ENCODE measurements at regions not wholly inside any gene's neighbourhood (a gene's known extent, or its start where the extent isn't known, plus 50 kb on each side); places are given as distances from the start of the nearest gene placed in this dataset.

DNA sequence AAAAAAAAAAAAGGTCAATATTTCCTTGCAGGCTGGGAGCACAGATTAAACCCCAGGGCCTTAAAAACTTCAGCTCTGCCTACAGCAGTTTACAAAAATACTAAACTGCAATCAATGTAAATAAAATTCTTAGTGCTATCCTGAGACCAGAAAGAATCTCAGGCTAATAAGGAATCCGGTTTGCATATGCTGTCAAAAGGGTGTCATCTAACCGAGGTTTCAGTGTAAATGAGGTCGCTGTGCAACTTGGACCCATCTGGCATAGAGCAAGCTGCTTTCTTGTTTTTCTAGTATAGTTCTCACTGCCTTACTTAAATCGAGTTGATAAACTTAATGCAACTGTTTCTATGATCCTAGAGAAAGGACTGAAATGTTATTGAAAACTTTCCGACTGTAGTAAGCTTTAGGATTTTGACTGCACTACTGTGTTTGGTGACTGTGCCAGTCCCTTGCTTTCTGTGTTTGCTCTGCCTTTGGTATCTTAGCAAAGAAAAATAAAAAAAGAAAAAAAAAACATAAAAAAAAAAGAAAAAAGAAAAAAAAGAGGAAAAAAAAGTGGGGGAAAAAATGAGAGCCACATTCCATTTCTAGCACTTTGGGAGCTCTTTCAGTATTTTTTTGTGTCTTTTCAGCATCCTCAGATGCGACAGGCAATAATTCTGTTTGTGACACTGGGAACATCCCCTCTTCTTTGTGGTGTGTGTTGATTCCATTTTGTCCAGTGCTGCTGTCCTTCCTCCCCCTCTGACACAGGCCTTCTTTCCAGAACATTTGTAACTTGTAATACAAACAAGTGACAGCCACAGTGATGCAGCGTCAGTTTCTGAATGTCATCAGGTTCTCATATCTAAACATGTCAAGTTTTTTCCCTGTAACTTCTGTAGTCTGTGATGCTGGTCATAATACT is 340.5 kb downstream of the ZNF536 start:
- Histone ChIP-seq H3K4me3 (no peak overlapping the region), H3K27ac (no peak overlapping the region), H3K9me3 (ENCODE audit: low read depth) (no peaks in the 10 kb centered on the region), H3K36me3 (no peaks in the 10 kb centered on the region), H3K4me1 (ENCODE audit: low read depth) (peaks cover 6% of the 10 kb centered on the region), H3K27me3 (peaks cover 14% of the 10 kb centered on the region)
- no peak for DNase-seq (ENCODE audit: low read depth in 1 of 2, low spot score in 1 of 2)
- TF ChIP-seq, protein P1, sequence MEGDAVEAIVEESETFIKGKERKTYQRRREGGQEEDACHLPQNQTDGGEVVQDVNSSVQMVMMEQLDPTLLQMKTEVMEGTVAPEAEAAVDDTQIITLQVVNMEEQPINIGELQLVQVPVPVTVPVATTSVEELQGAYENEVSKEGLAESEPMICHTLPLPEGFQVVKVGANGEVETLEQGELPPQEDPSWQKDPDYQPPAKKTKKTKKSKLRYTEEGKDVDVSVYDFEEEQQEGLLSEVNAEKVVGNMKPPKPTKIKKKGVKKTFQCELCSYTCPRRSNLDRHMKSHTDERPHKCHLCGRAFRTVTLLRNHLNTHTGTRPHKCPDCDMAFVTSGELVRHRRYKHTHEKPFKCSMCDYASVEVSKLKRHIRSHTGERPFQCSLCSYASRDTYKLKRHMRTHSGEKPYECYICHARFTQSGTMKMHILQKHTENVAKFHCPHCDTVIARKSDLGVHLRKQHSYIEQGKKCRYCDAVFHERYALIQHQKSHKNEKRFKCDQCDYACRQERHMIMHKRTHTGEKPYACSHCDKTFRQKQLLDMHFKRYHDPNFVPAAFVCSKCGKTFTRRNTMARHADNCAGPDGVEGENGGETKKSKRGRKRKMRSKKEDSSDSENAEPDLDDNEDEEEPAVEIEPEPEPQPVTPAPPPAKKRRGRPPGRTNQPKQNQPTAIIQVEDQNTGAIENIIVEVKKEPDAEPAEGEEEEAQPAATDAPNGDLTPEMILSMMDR (IDR thresholded peaks at IDR 0.05; ENCODE audit: low read depth, low read length) = no peak

DNA sequence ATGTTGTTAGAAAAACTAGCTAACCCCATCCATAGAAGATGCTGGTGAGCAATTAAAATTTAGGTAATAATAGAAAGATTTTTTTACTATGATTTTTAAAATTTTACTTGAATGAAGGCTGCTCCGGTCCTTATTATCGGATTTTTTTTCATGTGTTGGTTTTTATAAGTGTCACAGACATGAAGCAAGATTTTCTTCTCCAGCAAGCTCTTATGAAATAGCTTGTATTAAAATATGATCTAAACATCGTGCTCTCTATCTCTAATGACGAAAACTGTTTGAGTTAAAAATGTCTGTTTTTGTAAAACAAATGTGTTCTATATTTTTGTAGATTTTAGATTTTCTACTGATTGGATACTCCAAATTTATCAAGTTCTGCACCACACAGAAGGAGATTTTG is 339.6 kb downstream of the ZNF536 start:
- Histone ChIP-seq H3K9me3 (ENCODE audit: low read depth) (no peaks in the 10 kb centered on the region), H3K4me1 (ENCODE audit: low read depth) (peaks cover 6% of the 10 kb centered on the region), H3K27me3 (peaks cover 10% of the 10 kb centered on the region), H3K27ac (no peak overlapping the region), H3K36me3 (no peaks in the 10 kb centered on the region), H3K4me3 (no peak overlapping the region)
- TF ChIP-seq, protein P1 (IDR thresholded peaks at IDR 0.05; ENCODE audit: low read depth, low read length) = no peak
- DNase-seq (ENCODE audit: low read depth in 1 of 2, low spot score in 1 of 2) = no peak

DNA sequence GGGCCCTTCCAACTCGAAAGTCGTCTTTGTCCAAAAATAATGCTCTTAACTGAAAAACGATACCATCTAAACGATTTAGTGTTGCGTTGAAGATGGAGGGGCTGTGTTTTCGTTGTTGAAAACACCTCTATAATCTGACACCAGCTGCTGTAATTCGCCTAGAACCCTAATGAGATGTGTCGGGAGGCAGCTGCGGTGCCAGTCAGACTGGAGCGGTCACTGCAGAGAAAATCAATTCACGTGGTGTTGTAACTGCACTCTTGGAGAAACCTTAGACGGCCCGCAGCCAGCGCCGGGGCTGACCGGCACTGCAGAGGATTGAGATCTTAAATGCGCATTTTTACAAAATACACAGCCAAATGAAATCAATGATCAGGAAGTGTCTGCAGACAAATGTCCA is 339.1 kb downstream of the ZNF536 start:
- DNase-seq (ENCODE audit: low read depth in 1 of 2, low spot score in 1 of 2) = no peak
- no peak overlapping the region for H3K27ac ChIP-seq

DNA sequence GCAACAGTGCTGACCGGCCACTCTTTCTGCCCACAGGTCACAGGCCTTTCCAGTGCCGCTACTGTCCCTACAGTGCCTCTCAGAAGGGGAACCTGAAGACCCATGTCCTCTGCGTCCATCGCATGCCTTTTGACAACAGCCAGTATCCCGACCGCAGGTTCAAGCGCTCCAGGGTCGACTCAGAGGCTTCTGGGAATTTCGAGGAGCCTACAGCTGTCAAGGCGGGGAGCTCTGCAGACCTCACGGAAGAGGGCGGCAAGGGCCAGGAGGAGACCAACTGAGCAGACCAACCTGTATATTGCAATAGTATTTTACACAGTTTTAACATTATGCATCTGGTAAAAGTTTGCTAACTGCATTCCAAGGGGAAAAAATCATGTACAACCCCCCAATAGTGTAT is 338.5 kb downstream of the ZNF536 start:
- peaks cover 6% of the 10 kb centered on the region for H3K4me1 ChIP-seq (ENCODE audit: low read depth)
- H3K36me3 ChIP-seq = no peaks in the 10 kb centered on the region
- no peak overlapping the region for H3K4me3 ChIP-seq
- H3K27me3 ChIP-seq = peaks cover 3% of the 10 kb centered on the region
- TF ChIP-seq, protein P1 (IDR thresholded peaks at IDR 0.05; ENCODE audit: low read depth, low read length) = no peak
- no peak overlapping the region for H3K27ac ChIP-seq
- DNase-seq (ENCODE audit: low read depth in 1 of 2, low spot score in 1 of 2) = no peak
- no peaks in the 10 kb centered on the region for H3K9me3 ChIP-seq (ENCODE audit: low read depth)

More for the DNA sequence above, 339.1 kb downstream of the ZNF536 start:
- H3K27me3 ChIP-seq = peaks cover 4% of the 10 kb centered on the region
- H3K36me3 ChIP-seq = no peaks in the 10 kb centered on the region
- no peak overlapping the region for H3K4me3 ChIP-seq
- TF ChIP-seq, protein P1 (IDR thresholded peaks at IDR 0.05; ENCODE audit: low read depth, low read length) = no peak
- H3K4me1 ChIP-seq (ENCODE audit: low read depth) = peaks cover 6% of the 10 kb centered on the region
- no peaks in the 10 kb centered on the region for H3K9me3 ChIP-seq (ENCODE audit: low read depth)

DNA sequence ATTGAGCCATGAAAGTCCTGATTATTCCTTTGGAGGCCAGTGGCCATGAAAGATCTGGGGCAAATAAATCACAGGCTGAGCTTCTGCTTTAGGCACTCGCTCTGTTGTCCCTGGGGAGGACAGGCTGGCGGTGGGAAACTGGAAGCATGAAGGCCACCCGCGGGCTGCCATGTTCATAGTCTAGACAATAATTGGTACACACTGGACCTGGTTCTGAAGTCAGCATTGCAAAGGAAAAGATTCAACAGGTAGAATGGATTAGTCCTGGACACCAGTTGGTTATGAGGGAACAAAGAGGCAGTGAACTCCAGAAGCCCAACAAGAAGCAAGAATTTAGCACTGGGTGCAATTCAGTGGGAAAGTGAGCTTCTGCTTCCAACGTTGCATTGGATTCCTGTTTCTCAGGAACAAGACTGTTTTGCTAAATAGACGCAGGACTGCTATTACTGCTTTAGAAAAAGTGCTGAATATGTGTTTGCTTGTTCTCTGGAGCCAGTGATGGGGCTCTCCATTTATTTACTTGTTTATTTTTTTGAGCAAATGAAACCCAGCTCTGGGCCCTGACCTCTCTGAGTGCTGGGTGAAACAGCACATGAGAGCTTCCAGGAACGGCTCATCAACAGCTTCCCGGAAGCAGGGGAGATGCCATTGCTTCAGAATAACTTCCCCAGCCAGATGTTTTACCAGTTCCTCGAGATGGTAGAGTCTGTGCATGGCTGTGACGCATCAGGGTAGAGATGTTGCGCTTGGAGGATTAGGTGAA is 336.4 kb downstream of the ZNF536 start:
- DNase-seq (ENCODE audit: low read depth in 1 of 2, low spot score in 1 of 2) = no peak
- TF ChIP-seq, protein P1 (IDR thresholded peaks at IDR 0.05; ENCODE audit: low read depth, low read length) = no peak
- no peaks in the 10 kb centered on the region for H3K36me3 ChIP-seq
- peaks cover 6% of the 10 kb centered on the region for H3K4me1 ChIP-seq (ENCODE audit: low read depth)
- H3K4me3 ChIP-seq = no peak overlapping the region
- H3K9me3 ChIP-seq (ENCODE audit: low read depth) = no peaks in the 10 kb centered on the region
- peaks cover 4% of the 10 kb centered on the region for H3K27me3 ChIP-seq
- H3K27ac ChIP-seq = no peak overlapping the region
